Erythroblast (primary cell): ENCODE measurements at regions not wholly inside any gene's neighbourhood (a gene's known extent, or its start where the extent isn't known, plus 50 kb on each side); places are given as distances from the start of the nearest gene placed in this dataset.
A peak's percentile ranks its signal among the peaks of the same experiment; 100 is the strongest.

Experiments
- DNase-seq, 2 experiments: peaks; one replicate each; lab custom pipeline; 2025; lab: John Stamatoyannopoulos, UW
- GATA1 ChIP-seq: IDR thresholded peaks from 2 replicates; pipeline ENCODE4 v1.6.1; 2011; ENCODE audit warnings: low read depth, mild to moderate bottlenecking, control low read depth, low read length, moderate library complexity
- POLR2A ChIP-seq: IDR thresholded peaks from 2 replicates; pipeline ENCODE4 v1.6.1; 2011; ENCODE audit warnings: mild to moderate bottlenecking, low read length

DNA sequence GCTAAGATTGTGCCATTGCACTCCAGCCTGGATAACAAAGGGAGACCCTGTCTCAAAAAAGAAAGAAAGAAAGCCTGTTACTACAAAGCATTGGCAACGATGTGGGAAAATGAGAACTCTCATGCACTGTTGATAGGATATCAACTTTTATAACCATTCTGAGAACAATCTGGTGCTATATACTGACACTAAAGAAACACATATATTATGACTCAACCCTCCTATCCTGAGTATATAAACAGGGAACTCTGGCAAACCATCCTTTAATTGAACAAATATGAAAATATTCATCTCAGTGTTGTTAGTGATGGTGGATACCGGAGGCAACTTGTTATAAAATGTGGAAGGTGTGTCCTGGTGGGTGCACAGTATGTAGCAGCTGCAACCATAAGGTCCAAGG, 53.0 kb upstream of the SOD3 start:
- TF ChIP-seq POLR2A (no peak), GATA1 (no peak)

DNA sequence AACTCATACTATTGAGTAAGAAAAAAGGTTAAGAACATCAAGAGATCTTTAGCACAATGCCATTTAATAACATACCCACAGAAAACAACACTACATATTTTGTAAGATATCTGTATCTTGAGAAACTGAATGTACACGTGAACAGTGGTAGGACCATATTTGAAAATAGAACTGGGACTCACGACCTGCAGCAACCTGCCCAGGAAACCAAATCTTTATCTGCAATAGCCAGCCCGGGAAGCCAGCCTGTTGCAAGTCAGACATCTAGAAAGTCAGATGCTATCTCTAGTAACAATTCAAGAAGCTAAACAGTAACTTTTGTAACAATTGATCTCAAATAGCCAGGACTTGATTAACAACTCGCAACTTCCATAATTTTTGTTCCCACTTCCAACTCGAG, 52.6 kb upstream of the SOD3 start:
- peak in 1 of 2 experiments; percentile 9 for DNase-seq

More for the DNA sequence above, 53.0 kb upstream of the SOD3 start:
- DNase-seq: no peak

DNA sequence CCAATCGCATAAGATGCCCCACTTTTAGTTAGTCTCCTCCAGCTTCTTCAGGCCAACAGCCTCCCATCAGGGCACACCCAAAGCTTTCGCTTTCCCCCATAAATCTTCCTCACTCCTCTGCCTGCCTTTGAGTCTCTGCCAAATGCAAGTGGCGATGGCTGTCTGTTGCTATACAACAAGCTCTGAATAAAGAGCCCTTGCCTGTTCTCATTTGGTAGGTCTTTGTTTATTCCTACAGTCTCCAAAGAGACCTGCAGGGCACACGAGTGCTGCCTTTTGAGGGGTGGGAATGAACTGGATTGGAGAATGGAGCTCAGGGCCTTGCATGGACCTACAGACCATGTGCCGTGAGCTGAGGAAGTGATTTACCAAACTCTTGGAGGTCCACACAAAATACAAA, 52.2 kb upstream of the SOD3 start:
- TF ChIP-seq GATA1: no peak
- no peak for TF ChIP-seq POLR2A
- DNase-seq: no peak

More for the DNA sequence above, 52.6 kb upstream of the SOD3 start:
- TF ChIP-seq POLR2A (no peak), GATA1 (no peak)

DNA sequence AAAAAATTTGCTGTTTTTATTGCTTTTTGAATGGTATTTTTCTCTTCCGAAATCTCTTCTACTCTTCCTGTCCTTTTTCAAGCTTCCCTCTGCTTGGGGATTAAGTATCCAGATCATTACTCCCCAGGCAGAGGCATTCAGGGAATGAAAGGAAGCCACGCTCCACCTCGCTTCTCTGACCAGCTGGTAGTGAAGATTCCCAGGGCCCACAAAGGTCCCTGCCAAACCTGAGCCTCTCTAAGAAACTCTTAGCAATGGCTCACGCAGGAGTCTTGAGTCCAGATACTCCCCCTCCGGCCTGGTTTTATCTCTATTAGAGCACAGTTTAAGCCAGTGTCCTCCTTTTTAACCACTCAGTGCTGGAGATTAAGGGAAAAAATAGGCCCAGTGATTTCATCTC, 51.4 kb upstream of the SOD3 start:
- TF ChIP-seq POLR2A (no peak), GATA1 (no peak)
- no peak for DNase-seq

DNA sequence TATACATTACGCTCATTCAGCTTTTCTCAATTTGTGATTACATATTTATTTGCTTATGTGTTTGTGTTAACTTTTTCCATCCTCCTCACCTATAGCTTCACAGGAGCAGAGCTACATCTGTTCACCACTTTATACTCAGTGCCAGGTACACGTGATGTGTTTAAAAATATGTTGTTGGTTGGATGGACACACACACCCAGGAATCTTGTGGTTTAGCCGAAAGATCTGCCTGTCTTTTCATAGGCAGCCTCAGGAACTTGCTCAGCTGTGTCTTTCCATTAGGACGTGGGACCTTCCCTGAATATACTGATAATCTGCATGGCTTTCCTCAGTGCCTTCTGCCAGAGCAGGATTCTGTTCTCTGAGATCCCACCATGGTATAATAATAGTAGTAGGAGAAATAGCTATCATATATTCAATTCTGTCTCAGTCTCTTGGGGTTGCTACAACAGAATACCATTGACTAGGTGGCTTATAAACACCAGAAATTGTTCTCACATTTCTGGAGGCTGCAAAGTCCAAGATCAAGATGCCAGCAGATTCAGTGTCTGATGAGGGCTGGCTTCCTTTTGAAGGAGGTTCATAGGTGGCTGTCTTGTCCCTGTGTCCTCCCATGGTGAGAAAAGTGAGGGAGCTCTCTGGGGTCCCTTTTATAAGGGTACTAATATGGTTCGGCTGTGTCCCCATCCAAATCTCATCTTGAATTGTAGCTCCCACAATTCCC, 50.0 kb upstream of the SOD3 start:
- TF ChIP-seq GATA1 (no peak), POLR2A (no peak)
- no peak for DNase-seq
